Large intestine (tissue), 3 donors: ENCODE measurements at regions not wholly inside any gene's neighbourhood (a gene's known extent, or its start where the extent isn't known, plus 50 kb on each side); places are given as distances from the start of the nearest gene placed in this dataset.

Experiments
- DNase-seq, 2 donors: peaks; one replicate each; pipeline versions ENCODE4 v3.0.0 to v3.0.0-alpha.2; 2013
- H3K27ac ChIP-seq: one replicate; pipeline ENCODE4 v1.5.1; 2013; ENCODE audit warnings: low read length
- H3K27me3 ChIP-seq: 2 replicates; pipeline ENCODE4 v1.6.1; 2013; ENCODE audit warnings: low read length; ENCODE audit not compliant: control insufficient read depth, insufficient read depth
- H3K36me3 ChIP-seq: 2 replicates; pipeline ENCODE4 v1.6.1; 2013; ENCODE audit warnings: low read length; ENCODE audit not compliant: control insufficient read depth, insufficient read depth
- H3K4me1 ChIP-seq: one replicate; pipeline ENCODE4 v1.6.1; 2013; ENCODE audit warnings: low read length; ENCODE audit not compliant: control insufficient read depth, insufficient read depth
- H3K4me3 ChIP-seq: one replicate; pipeline ENCODE4 v1.5.1; 2013; ENCODE audit warnings: low read length
- H3K9me3 ChIP-seq: one replicate; pipeline ENCODE4 v1.6.1; 2013; ENCODE audit warnings: mild to moderate bottlenecking, low read depth, low read length, moderate library complexity; ENCODE audit not compliant: control insufficient read depth
- WGBS: methylation state at CpG from one replicate; pipeline ENCODE4 v1.1.5; 2013; ENCODE audit warnings: low lambda C conversion rate; ENCODE audit not compliant: insufficient coverage; 5-methylcytosine and 5-hydroxymethylcytosine counted together

- H3K36me3 ChIP-seq, result no peaks in the 10 kb centered on the region
- no peak for DNase-seq
- no peaks in the 10 kb centered on the region for H3K4me1 ChIP-seq
- H3K9me3 ChIP-seq, result no peaks in the 10 kb centered on the region
- no peak overlapping the region for H3K27ac ChIP-seq
- no peaks in the 10 kb centered on the region for H3K27me3 ChIP-seq
- no CpG with 5 or more reads among the region's 4 CpGs for WGBS
- no peak overlapping the region for H3K4me3 ChIP-seq
Observed at GRCh38 chr13:107447591-107447990, 767.7 kb downstream of the LIG4 start.

DNA sequence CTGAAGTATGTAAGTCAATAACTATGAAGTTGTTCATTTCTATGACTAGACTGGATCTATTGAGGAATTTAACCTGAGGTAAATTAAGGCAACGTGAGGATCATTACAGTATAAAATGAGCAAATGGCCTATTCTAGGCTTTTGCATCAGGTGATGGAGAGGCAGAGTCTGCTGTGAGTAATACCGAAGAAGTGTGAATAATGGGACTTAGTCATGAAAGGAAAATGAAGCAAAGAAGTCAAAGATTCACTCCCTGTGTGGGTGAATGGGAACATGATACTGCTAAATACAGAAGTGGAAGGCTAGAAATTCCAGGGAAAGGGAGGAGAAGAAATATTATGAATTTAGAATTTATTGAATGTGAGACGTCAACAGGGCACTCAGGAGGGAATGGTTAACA lies 774.1 kb downstream of the LIG4 start:
- Histone ChIP-seq H3K9me3 (no peaks in the 10 kb centered on the region), H3K4me3 (no peak overlapping the region), H3K27me3 (no peaks in the 10 kb centered on the region), H3K36me3 (no peaks in the 10 kb centered on the region), H3K4me1 (no peaks in the 10 kb centered on the region), H3K27ac (no peak overlapping the region)
- DNase-seq, result no peak
- WGBS, result 95% methylated on average over 3 of the region's 3 CpGs

GRCh38 chr13:107438251-107438650 lies 777.1 kb downstream of the LIG4 start:
- no peaks in the 10 kb centered on the region for H3K36me3 ChIP-seq
- H3K4me1 ChIP-seq, result no peaks in the 10 kb centered on the region
- no peak overlapping the region for H3K4me3 ChIP-seq
- DNase-seq, result no peak
- no peak overlapping the region for H3K27ac ChIP-seq
- no CpG with 5 or more reads among the region's 1 CpG for WGBS
- H3K9me3 ChIP-seq, result no peaks in the 10 kb centered on the region
- no peaks in the 10 kb centered on the region for H3K27me3 ChIP-seq

DNA sequence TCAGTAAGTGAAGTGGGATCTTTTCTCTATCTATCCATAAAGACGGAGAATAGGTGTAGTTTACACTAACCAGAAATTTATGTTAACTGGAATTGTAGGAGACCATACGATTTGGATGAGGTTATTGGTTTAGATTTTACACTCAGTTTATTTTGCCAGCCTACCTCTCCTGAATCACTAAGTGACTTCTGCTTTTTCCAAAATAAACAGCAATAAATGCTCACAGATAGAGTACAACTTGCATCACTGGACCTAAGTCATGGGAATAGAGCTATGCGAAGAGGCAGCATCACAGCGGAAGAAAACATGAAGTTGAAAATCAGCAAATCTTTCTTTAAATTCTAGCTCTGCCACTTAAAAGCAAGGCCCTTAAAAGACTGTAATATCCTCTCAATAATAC lies 781.0 kb downstream of the LIG4 start:
- 79% methylated on average over 4 of the region's 4 CpGs for WGBS
- H3K27ac ChIP-seq, result no peak overlapping the region
- H3K4me3 ChIP-seq, result no peak overlapping the region

GRCh38 chr13:107427536-107427935 lies 787.8 kb downstream of the LIG4 start:
- Histone ChIP-seq H3K27me3 (no peaks in the 10 kb centered on the region), H3K27ac (no peak overlapping the region), H3K9me3 (no peaks in the 10 kb centered on the region), H3K36me3 (no peaks in the 10 kb centered on the region), H3K4me3 (no peak overlapping the region), H3K4me1 (no peaks in the 10 kb centered on the region)
- DNase-seq, result no peak

More for the DNA sequence above, 781.0 kb downstream of the LIG4 start:
- Histone ChIP-seq H3K4me1 (no peaks in the 10 kb centered on the region), H3K9me3 (no peaks in the 10 kb centered on the region), H3K27me3 (no peaks in the 10 kb centered on the region), H3K36me3 (no peaks in the 10 kb centered on the region)
- DNase-seq, result no peak

DNA sequence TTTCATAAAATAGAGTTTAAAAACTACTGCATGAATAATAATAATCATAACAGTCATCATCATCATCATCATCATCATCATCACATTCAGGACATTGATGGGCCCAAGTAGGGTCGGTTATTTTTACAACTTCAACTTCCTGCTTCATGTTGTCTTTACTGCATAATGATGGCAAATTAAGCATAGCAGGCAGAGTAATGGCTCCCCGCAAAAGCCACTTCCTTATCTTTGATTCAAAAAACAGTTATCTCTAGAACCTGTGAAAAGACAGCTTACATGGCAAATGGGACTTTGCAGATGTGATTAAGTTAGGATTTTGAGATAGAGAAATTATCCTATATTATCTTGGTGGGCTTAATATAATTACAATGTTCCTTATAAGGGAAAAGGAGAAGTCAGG lies 792.9 kb downstream of the LIG4 start:
- Histone ChIP-seq H3K27ac (no peak overlapping the region), H3K27me3 (no peaks in the 10 kb centered on the region), H3K9me3 (no peaks in the 10 kb centered on the region), H3K4me3 (no peak overlapping the region), H3K4me1 (no peaks in the 10 kb centered on the region), H3K36me3 (no peaks in the 10 kb centered on the region)
- WGBS, result no CpG with 5 or more reads among the region's 2 CpGs
- no peak for DNase-seq

- no CpG with 5 or more reads among the region's 1 CpG for WGBS
- H3K36me3 ChIP-seq, result no peaks in the 10 kb centered on the region
- H3K4me3 ChIP-seq, result no peak overlapping the region
- DNase-seq, result no peak
- H3K27ac ChIP-seq, result no peak overlapping the region
- no peaks in the 10 kb centered on the region for H3K4me1 ChIP-seq
- H3K9me3 ChIP-seq, result no peaks in the 10 kb centered on the region
- H3K27me3 ChIP-seq, result no peaks in the 10 kb centered on the region
Observed at GRCh38 chr13:107421951-107422350, 793.4 kb downstream of the LIG4 start.

DNA sequence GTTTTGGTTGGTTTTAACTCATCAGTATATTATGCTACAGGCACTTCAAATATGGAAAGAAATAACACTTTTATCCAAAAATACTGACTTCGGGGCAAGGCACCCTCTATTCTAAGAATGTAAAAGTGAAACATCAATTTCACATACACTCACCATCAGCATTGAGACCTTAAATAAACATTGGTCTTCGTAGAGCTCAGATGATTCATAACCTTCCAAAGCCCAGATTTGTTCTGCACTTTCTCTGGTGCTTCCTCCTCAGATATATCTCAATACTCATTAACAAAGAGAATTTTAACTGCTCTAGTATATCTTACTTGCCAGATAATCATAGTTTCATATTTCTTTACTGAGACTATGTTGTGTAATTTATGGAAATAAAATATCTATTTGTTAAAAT lies 794.3 kb downstream of the LIG4 start:
- Histone ChIP-seq H3K4me3 (no peak overlapping the region), H3K9me3 (no peaks in the 10 kb centered on the region), H3K36me3 (no peaks in the 10 kb centered on the region), H3K27ac (no peak overlapping the region), H3K4me1 (no peaks in the 10 kb centered on the region), H3K27me3 (no peaks in the 10 kb centered on the region)
- WGBS, result 33% methylated on average over 1 of the region's 2 CpGs
- DNase-seq, result no peak

GRCh38 chr13:107413005-107413404 lies 802.3 kb downstream of the LIG4 start:
- no peak overlapping the region for H3K27ac ChIP-seq
- no peak for DNase-seq
- no peaks in the 10 kb centered on the region for H3K36me3 ChIP-seq
- H3K27me3 ChIP-seq, result no peaks in the 10 kb centered on the region
- no peaks in the 10 kb centered on the region for H3K9me3 ChIP-seq
- no peak overlapping the region for H3K4me3 ChIP-seq
- no peaks in the 10 kb centered on the region for H3K4me1 ChIP-seq

DNA sequence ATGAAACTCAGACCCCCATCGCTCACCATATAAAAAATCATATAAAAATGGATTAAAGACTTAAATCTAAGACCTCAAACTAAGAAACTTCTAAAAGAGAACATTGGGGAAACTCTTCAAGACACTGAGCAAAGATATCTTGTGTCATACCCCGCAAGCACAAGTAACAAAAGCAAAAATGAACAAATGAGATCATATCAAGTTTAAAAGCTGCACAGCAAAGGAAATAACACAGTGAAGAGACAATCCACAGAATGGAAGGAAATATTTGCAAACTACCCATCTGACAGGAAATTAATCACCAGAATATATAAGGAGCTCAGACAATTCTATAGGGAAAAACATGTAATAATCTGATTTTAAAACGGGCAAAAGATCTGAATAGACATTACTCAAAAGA lies 808.3 kb downstream of the LIG4 start:
- 83% methylated on average over 3 of the region's 3 CpGs for WGBS
- Histone ChIP-seq H3K36me3 (no peaks in the 10 kb centered on the region), H3K4me3 (no peak overlapping the region), H3K27me3 (no peaks in the 10 kb centered on the region), H3K27ac (no peak overlapping the region), H3K4me1 (no peaks in the 10 kb centered on the region), H3K9me3 (no peaks in the 10 kb centered on the region)
- no peak for DNase-seq

DNA sequence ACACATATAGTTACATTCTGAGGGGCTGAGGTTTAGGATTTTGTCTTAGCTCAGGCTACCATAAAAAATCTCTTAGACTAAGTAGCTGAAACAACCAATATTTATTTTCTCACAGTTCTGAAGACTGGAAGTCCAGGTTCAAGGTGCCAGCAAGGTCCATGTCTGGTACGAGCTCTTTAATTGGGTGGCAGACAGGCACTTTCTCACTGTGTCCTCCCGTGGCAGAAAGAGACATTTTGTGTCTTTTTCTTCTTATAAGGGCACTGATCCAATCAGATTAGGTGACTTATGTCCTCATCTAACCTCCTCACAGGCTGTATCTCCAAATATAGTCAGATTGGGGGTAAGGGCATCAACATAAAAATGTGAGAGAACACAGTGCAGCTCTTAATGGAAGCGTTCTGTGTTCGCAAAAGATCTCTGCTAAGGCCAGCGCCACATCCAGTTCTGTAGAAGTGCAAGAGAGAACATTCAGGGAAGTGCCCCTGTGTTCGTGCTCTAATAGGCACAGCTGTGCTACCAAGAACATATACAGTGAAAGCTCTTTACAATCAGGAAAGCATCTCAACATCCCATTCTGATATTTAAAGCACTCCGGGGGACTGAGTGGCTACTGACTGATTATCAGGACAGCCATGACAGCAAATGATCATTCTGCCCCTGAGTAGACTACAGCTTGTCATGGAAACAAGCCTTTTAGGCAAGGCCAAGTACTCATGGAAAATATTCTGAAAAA lies 819.2 kb downstream of the LIG4 start:
- no peaks in the 10 kb centered on the region for H3K9me3 ChIP-seq
- no peak overlapping the region for H3K4me3 ChIP-seq
- H3K27me3 ChIP-seq, result no peaks in the 10 kb centered on the region
- no peaks in the 10 kb centered on the region for H3K36me3 ChIP-seq
- no peak for DNase-seq
- no CpG with 5 or more reads among the region's 7 CpGs for WGBS
- no peaks in the 10 kb centered on the region for H3K4me1 ChIP-seq
- no peak overlapping the region for H3K27ac ChIP-seq
